Bronchial epithelial cell (primary cell): ENCODE measurements at regions not wholly inside any gene's neighbourhood (a gene's known extent, or its start where the extent isn't known, plus 50 kb on each side); places are given as distances from the start of the nearest gene placed in this dataset.

Experiments used
- DNase-seq: peaks from one replicate; pipeline ENCODE4 v3.0.0-alpha.2; 2010; ENCODE audit warnings: low read depth
- FAIRE-seq: peaks from 2 replicates; lab custom pipeline; 2011; peaks lifted over from hg19 to GRCh38; lab: Jason Lieb, UNC
- H3K27me3 ChIP-seq: 2 replicates; pipeline ENCODE4 v1.5.1; 2011; ENCODE audit warnings: low read length; ENCODE audit not compliant: control insufficient read depth, insufficient read depth
- H3K36me3 ChIP-seq: 2 replicates; pipeline ENCODE4 v1.5.1; 2011; ENCODE audit warnings: low read length; ENCODE audit not compliant: control insufficient read depth, insufficient read depth
- H3K4me3 ChIP-seq: 2 replicates; pipeline ENCODE4 v1.5.1; 2011; ENCODE audit warnings: mild to moderate bottlenecking, low read depth, low read length, control low read depth
- TF ChIP-seq, protein P1 (sequence below): IDR thresholded peaks from 2 replicates; pipeline ENCODE4 v1.5.1; 2011; ENCODE audit warnings: mild to moderate bottlenecking, moderate library complexity, low read length, control low read depth, inconsistent platforms; ENCODE audit not compliant: insufficient read depth, severe bottlenecking

DNA sequence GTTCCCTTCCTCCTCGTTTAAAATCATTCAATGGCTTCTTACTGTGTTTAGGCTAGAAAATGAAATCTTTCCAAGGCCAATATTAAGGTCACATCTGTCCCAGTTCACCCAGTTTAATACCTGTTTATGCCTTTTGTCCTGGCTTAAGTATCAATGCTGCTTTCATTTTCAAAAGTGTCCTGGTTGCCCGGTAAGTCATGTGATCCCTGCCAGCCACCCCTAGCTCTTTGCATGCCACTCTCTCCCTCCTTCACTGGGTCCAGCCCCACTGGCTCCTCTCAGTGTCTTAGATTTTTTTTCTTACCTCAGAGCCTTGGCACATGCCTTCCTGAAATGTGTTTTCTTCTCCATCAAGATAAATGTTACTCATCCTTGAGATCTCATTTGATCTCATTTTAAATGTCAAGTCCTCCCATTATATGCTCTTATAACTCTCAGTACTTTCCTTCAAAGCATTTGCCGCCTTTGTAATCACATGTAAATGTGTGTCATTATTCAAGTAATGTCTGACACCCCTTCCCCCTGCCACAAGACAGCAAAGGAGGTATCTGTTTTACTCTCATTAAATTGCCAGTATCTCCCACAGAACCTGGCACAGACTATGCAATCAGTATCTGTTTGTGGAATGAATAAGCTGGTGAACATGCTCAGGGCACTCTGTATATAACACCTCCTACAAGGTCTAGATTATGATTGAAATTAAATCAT, 472.5 kb upstream of the RPS6KA3 start:
- Histone ChIP-seq H3K27me3 (no peaks in the 10 kb centered on the region), H3K36me3 (no peaks in the 10 kb centered on the region), H3K4me3 (no peak overlapping the region)
- TF ChIP-seq, protein P1, sequence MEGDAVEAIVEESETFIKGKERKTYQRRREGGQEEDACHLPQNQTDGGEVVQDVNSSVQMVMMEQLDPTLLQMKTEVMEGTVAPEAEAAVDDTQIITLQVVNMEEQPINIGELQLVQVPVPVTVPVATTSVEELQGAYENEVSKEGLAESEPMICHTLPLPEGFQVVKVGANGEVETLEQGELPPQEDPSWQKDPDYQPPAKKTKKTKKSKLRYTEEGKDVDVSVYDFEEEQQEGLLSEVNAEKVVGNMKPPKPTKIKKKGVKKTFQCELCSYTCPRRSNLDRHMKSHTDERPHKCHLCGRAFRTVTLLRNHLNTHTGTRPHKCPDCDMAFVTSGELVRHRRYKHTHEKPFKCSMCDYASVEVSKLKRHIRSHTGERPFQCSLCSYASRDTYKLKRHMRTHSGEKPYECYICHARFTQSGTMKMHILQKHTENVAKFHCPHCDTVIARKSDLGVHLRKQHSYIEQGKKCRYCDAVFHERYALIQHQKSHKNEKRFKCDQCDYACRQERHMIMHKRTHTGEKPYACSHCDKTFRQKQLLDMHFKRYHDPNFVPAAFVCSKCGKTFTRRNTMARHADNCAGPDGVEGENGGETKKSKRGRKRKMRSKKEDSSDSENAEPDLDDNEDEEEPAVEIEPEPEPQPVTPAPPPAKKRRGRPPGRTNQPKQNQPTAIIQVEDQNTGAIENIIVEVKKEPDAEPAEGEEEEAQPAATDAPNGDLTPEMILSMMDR, result no peak
- no peak for FAIRE-seq
- no peak for DNase-seq

DNA sequence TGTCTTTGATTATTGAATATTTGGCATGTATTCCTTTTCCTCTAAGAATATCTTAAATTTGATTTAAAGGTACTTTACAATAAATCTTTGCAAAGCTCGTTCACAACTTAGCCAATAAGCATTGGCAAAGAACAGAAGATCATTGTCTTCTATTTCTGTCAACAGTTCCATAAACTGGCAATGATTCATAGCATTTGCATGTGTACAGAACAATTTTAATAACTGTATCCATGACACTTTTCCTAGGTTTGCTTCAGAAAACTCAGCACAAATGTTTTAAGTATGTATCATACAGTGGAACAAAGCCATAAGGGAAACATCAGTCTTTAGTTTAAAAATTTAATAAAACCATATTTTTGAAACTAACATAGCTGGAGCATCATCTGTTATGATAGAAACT, 462.7 kb upstream of the RPS6KA3 start:
- Histone ChIP-seq H3K36me3 (no peaks in the 10 kb centered on the region), H3K4me3 (no peak overlapping the region), H3K27me3 (no peaks in the 10 kb centered on the region)
- DNase-seq (peak; percentile 40), FAIRE-seq (no peak)
- TF ChIP-seq, protein P1, result no peak

DNA sequence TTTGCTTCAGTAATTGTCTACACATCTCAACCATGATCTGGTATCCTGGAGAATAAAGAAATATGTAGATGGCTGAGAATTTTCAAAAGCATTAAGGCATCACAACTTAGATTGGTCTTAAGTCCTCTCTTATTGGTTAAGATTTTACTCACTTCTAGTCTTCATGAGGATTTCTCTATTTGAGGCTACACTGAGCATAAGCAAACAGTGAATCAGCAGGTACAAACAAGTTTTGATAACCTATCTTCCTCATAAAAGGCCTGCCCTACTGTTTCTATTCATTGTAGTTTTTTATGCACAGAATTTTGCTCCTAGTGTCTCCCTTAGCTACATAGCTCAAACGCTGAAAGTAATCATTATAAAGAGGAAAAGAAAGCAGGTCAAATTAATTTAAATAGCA, 460.7 kb upstream of the RPS6KA3 start:
- no peaks in the 10 kb centered on the region for H3K36me3 ChIP-seq
- TF ChIP-seq, protein P1, result no peak
- FAIRE-seq (no peak), DNase-seq (peak; percentile 48)
- no peaks in the 10 kb centered on the region for H3K27me3 ChIP-seq
- H3K4me3 ChIP-seq, result no peak overlapping the region

DNA sequence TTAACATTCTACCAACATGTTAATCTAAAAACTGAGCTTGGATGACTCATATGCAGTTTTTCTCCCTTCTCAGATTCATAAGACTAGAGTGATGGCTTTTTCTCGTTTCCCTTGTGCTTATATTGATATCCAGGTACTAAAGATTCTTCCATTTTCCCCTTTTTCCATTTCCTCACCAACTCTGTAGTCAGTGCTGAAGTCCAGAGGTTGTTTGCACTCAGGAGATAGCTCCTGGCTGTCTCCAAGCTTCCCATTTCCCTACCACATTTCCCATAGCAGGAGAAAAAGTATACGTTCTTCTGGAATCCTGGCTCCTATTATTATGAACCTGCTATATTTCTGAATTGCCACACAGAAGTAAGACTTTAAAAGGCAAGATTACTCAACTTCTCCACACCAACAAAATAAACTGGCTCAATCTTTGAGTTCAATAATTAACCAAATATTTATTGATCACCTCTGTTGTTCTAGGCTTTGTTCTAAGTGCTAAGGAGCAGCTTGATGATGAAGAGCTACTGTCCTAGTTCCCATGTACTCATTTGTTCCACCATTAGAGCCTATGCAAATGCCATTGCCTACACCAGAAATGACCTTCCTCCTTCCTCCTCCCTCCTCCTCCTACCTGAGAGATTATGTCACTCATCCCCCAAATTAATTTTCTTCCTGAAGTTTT, 454.4 kb upstream of the RPS6KA3 start:
- Histone ChIP-seq H3K36me3 (no peaks in the 10 kb centered on the region), H3K4me3 (no peak overlapping the region), H3K27me3 (no peaks in the 10 kb centered on the region)
- TF ChIP-seq, protein P1, result no peak
- FAIRE-seq, result no peak
- DNase-seq, result no peak

DNA sequence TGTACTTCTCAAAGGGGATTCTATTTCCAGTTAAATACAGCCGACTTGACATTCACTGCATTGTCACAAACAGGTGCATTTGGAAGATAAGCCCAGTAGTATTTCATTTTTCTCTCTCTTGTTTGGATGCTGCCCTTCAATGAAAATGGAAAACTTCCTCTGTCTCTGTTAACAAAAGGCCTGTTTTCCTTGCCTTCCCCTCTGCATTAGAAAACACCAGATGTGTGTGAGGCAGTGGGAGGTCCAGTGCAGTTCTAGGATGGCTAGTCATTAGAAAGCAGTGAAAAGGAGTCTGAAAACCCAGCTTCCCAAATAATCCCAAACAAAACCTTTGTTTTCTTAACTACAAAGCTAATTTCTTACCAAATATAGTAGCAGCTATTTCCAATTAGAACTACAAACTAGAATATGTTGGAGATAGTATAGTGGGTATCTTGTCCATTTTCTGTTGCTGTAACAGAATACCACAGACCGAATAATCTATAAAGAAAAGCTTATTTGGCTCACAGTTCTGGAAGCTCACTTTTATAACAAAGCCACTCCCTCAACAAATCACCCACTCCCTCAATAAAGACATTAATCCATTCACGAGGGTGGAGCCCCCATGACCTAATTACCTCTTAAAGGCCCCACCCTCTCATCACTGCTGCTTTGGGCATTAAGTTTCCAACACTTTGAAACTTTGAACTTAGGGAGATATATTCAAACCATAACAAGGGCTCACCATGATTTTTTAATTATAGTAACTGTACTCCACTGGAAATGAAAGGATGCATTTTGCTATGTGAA, 452.1 kb upstream of the RPS6KA3 start:
- DNase-seq, result no peak
- Histone ChIP-seq H3K36me3 (no peaks in the 10 kb centered on the region), H3K4me3 (no peak overlapping the region), H3K27me3 (no peaks in the 10 kb centered on the region)
- TF ChIP-seq, protein P1, result no peak
- no peak for FAIRE-seq
